ENCODE measurements at regions not wholly inside any gene's neighbourhood (a gene's known extent, or its start where the extent isn't known, plus 50 kb on each side); places are given as distances from the start of the nearest gene placed in this dataset.

DNA sequence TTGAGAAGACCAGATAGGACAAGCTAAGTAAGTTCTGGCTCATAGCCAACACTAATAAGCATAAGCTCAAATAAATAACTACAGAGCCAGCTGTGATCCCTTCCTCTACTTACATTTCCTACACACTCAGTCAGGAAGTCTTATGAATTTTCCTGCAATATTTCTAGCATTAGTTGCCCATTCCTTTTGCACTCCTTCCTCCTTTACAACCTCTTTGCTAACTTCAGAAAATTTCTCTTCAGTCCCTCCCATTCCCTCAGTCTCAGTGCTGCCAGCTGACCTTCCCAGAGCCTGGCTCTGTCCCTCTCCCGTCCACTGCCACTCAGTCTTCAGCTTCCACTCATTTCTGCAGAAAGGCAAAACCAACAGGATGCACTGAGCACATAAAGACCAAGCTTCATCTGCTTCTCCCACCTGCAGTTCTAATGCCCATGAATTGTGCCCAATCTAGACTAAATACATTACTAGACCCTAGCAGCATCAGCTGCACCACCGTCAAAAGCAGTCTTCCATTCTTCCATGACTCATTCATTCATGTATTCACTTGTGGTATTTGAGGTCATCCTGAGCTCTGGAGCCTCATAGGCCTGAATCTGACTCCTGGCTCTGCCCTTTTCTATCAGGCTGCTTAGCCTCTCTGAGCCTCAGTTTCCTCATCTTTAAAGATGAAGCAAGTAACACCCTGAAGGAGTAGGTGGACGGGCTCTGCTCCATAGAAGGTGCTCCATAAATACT, 54.6 kb upstream of the SIPA1L2 start:
- no peak for TF ChIP-seq POLR2A (IDR thresholded peaks at IDR 0.05; ENCODE audit: low read length)
- no peak for TF ChIP-seq GATA1 (IDR thresholded peaks at IDR 0.05; ENCODE audit: low read depth, low read length)

Measured in erythroblast (primary cell).